ENCODE measurements at regions not wholly inside any gene's neighbourhood (a gene's known extent, or its start where the extent isn't known, plus 50 kb on each side); places are given as distances from the start of the nearest gene placed in this dataset.

- no peak overlapping the region for H3K27ac Mint-ChIP-seq (ENCODE audit: unreplicated experiment)
- Histone ChIP-seq H3K4me2 (ENCODE audit: low read length) (no peak overlapping the region), H2AFZ (ENCODE audit: low read depth, low read length) (no peak overlapping the region), H3K27ac (ENCODE audit: low read depth, low read length) (no peak overlapping the region), H3K4me3 (ENCODE audit: insufficient read depth, low read depth, low read length) (no peak overlapping the region), H4K20me1 (ENCODE audit: insufficient read depth, low read length) (no peaks in the 10 kb centered on the region), H3K27me3 (ENCODE audit: insufficient read depth, low read length) (no peaks in the 10 kb centered on the region), H3K4me1 (ENCODE audit: insufficient read depth, low read length) (no peaks in the 10 kb centered on the region), H3K9ac (ENCODE audit: low read length) (no peak overlapping the region), H3K9me3 (ENCODE audit: insufficient read depth, low read depth, low read length) (no peaks in the 10 kb centered on the region), H3K79me2 (ENCODE audit: insufficient read depth, low read length) (no peaks in the 10 kb centered on the region), H3K36me3 (ENCODE audit: insufficient read depth, low read length) (no peaks in the 10 kb centered on the region)
- H3K36me3 Mint-ChIP-seq (ENCODE audit: low read depth, unreplicated experiment), result no peaks in the 10 kb centered on the region
- FAIRE-seq, result no peak
- no peak overlapping the region for H3K4me3 Mint-ChIP-seq (ENCODE audit: unreplicated experiment)
- peaks cover 56% of the 10 kb centered on the region for H3K27me3 Mint-ChIP-seq (ENCODE audit: low read depth, unreplicated experiment)
- peaks cover 6% of the 10 kb centered on the region for H3K9me3 Mint-ChIP-seq (ENCODE audit: unreplicated experiment)
- no peaks in the 10 kb centered on the region for H3K4me1 Mint-ChIP-seq (ENCODE audit: low read depth, unreplicated experiment)
- no peak for DNase-seq (ENCODE audit: low read depth)
- TF ChIP-seq, protein P1, sequence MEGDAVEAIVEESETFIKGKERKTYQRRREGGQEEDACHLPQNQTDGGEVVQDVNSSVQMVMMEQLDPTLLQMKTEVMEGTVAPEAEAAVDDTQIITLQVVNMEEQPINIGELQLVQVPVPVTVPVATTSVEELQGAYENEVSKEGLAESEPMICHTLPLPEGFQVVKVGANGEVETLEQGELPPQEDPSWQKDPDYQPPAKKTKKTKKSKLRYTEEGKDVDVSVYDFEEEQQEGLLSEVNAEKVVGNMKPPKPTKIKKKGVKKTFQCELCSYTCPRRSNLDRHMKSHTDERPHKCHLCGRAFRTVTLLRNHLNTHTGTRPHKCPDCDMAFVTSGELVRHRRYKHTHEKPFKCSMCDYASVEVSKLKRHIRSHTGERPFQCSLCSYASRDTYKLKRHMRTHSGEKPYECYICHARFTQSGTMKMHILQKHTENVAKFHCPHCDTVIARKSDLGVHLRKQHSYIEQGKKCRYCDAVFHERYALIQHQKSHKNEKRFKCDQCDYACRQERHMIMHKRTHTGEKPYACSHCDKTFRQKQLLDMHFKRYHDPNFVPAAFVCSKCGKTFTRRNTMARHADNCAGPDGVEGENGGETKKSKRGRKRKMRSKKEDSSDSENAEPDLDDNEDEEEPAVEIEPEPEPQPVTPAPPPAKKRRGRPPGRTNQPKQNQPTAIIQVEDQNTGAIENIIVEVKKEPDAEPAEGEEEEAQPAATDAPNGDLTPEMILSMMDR (IDR thresholded peaks at IDR 0.05; ENCODE audit: insufficient read depth, low read depth, low read length), result no peak
- TF ChIP-seq EZH2 (IDR thresholded peaks at IDR 0.05; ENCODE audit: insufficient read depth, low read length), result no peak
Measured at GRCh38 chr1:30360753-30361152, 362.6 kb downstream of the MATN1 start.

- FAIRE-seq (no peak), DNase-seq (ENCODE audit: low read depth) (no peak)
- H3K4me1 Mint-ChIP-seq (ENCODE audit: low read depth, unreplicated experiment), result no peaks in the 10 kb centered on the region
- Histone ChIP-seq H3K27ac (ENCODE audit: low read depth, low read length) (no peak overlapping the region), H3K9ac (ENCODE audit: low read length) (no peak overlapping the region), H3K4me3 (ENCODE audit: insufficient read depth, low read depth, low read length) (no peak overlapping the region), H3K36me3 (ENCODE audit: insufficient read depth, low read length) (no peaks in the 10 kb centered on the region), H3K9me3 (ENCODE audit: insufficient read depth, low read depth, low read length) (no peaks in the 10 kb centered on the region), H2AFZ (ENCODE audit: low read depth, low read length) (no peak overlapping the region), H3K27me3 (ENCODE audit: insufficient read depth, low read length) (no peaks in the 10 kb centered on the region), H3K79me2 (ENCODE audit: insufficient read depth, low read length) (no peaks in the 10 kb centered on the region), H3K4me2 (ENCODE audit: low read length) (no peak overlapping the region), H3K4me1 (ENCODE audit: insufficient read depth, low read length) (no peaks in the 10 kb centered on the region), H4K20me1 (ENCODE audit: insufficient read depth, low read length) (no peaks in the 10 kb centered on the region)
- no peak overlapping the region for H3K4me3 Mint-ChIP-seq (ENCODE audit: unreplicated experiment)
- peaks cover 56% of the 10 kb centered on the region for H3K27me3 Mint-ChIP-seq (ENCODE audit: low read depth, unreplicated experiment)
- H3K9me3 Mint-ChIP-seq (ENCODE audit: unreplicated experiment), result peaks cover 6% of the 10 kb centered on the region
- no peak overlapping the region for H3K27ac Mint-ChIP-seq (ENCODE audit: unreplicated experiment)
- no peaks in the 10 kb centered on the region for H3K36me3 Mint-ChIP-seq (ENCODE audit: low read depth, unreplicated experiment)
- TF ChIP-seq, protein P1 (IDR thresholded peaks at IDR 0.05; ENCODE audit: insufficient read depth, low read depth, low read length), result no peak
- no peak for TF ChIP-seq EZH2 (IDR thresholded peaks at IDR 0.05; ENCODE audit: insufficient read depth, low read length)
Measured at GRCh38 chr1:30360281-30360680, 363.1 kb downstream of the MATN1 start.

DNA sequence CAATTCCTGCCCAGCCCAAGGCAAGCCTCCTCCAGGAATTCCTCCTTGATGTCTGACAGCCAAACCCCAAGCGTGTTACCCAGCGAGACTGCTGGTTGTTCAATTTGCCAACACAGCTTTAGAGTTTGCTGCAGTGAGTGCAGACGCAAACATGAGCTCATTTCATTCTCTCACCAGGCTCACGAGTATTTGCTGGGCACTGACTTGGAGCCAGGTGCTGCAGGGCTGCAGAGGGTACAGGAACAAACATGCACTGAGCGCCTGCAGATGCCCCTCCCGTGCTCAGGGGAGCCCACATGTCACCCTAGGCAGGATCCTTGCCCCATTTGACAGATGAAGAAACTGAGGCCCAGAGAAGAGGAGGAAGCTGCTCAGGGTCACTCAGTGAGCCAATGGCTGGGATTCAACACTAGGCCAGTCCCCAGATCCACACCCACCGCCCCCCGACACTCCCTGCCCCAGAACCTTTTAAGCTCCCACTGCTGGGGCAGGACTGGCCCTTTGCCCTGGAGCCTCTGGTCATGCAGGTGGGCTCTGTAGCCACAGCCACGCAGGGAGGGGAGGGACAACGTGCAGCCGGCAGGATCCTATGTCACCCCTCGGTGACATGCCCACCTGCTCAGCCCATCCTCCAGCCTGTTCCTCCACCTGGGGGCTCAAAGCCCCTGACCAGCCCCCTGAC is 363.7 kb downstream of the MATN1 start:
- H3K4me3 ChIP-seq (ENCODE audit: insufficient read depth, low read depth, low read length), result no peak overlapping the region
- no peak overlapping the region for H3K4me2 ChIP-seq (ENCODE audit: low read length)
- Mint-ChIP-seq H3K4me3 (ENCODE audit: unreplicated experiment) (no peak overlapping the region), H3K4me1 (ENCODE audit: low read depth, unreplicated experiment) (no peaks in the 10 kb centered on the region), H3K36me3 (ENCODE audit: low read depth, unreplicated experiment) (no peaks in the 10 kb centered on the region), H3K9me3 (ENCODE audit: unreplicated experiment) (peaks cover 6% of the 10 kb centered on the region), H3K27me3 (ENCODE audit: low read depth, unreplicated experiment) (peaks cover 58% of the 10 kb centered on the region), H3K27ac (ENCODE audit: unreplicated experiment) (no peak overlapping the region)
- no peaks in the 10 kb centered on the region for H4K20me1 ChIP-seq (ENCODE audit: insufficient read depth, low read length)
- H3K9me3 ChIP-seq (ENCODE audit: insufficient read depth, low read depth, low read length), result no peaks in the 10 kb centered on the region
- no peak for DNase-seq (ENCODE audit: low read depth)
- H3K9ac ChIP-seq (ENCODE audit: low read length), result no peak overlapping the region
- H3K27ac ChIP-seq (ENCODE audit: low read depth, low read length), result no peak overlapping the region
- H3K79me2 ChIP-seq (ENCODE audit: insufficient read depth, low read length), result no peaks in the 10 kb centered on the region
- no peaks in the 10 kb centered on the region for H3K36me3 ChIP-seq (ENCODE audit: insufficient read depth, low read length)
- H2AFZ ChIP-seq (ENCODE audit: low read depth, low read length), result no peak overlapping the region
- H3K4me1 ChIP-seq (ENCODE audit: insufficient read depth, low read length), result no peaks in the 10 kb centered on the region
- no peaks in the 10 kb centered on the region for H3K27me3 ChIP-seq (ENCODE audit: insufficient read depth, low read length)
- FAIRE-seq, result no peak
- no peak for TF ChIP-seq EZH2 (IDR thresholded peaks at IDR 0.05; ENCODE audit: insufficient read depth, low read length)
- TF ChIP-seq, protein P1 (IDR thresholded peaks at IDR 0.05; ENCODE audit: insufficient read depth, low read depth, low read length), result no peak
